ENCODE measurements at regions not wholly inside any gene's neighbourhood (a gene's known extent, or its start where the extent isn't known, plus 50 kb on each side); places are given as distances from the start of the nearest gene placed in this dataset.

DNA sequence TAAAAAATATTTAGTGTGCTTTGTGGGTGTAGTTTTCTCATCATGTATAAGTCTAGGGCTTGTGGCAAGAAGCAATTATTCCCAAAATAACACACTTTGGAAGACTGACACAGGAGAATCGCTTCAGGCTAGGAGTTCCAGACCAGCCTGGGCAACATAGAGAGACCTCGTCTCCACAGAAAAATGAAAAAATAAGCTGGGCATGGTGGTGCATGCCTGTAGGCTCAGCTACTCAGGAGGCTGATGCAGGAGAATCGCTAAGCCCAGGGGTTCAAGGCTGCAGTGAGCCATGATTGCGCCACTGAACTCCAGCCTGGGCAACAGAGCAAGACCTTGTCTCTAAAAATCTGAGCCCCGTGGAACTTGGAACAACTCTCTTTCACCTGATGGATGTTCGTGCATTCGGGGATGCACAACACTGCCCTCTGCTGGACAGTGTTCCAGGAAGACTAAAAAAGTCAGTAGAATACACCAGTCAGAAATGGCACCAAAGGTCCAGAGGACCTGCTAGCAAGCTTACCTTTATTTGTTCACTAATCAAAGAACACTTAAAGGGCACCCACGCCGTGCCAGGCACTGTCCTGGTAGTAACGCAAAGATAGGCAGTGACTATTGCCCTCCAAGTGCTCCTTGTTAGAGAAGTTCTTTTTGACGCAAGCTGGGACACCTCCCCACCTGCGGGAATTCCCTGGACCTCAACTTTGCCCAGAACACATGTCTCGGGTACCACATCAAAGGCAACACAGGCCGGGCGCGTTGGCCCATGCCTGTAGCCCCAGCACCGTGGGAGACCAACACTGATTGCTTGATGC, 81.9 kb upstream of the CALN1 start:
- Histone ChIP-seq H3K9ac (ENCODE audit: low read length in 3 of 3) (no peak overlapping the region), H3K4me1 (ENCODE audit: control insufficient read depth in 2 of 3, insufficient read depth in 2 of 3, low read depth in 1 of 3, low read length in 3 of 3) (no peaks in the 10 kb centered on the region), H3K4me3 (ENCODE audit: low read length in 3 of 3) (no peak overlapping the region), H3K9me3 (ENCODE audit: control insufficient read depth in 2 of 3, insufficient read depth in 1 of 3, low read length in 3 of 3) (peaks cover 0 to 5% (median 2%) of the 10 kb centered on the region in 3 donors), H3K36me3 (ENCODE audit: control insufficient read depth in 2 of 3, insufficient read depth in 3 of 3, low read length in 3 of 3) (no peaks in the 10 kb centered on the region), H3K27ac (ENCODE audit: low read depth in 2 of 2, low read length in 2 of 2) (no peak overlapping the region), H3K27me3 (ENCODE audit: control insufficient read depth, insufficient read depth, low read length) (no peaks in the 10 kb centered on the region)
- peak in 4 of 5 donors; percentile 71 to 85 (median 77) for DNase-seq
- TF ChIP-seq, protein P1, sequence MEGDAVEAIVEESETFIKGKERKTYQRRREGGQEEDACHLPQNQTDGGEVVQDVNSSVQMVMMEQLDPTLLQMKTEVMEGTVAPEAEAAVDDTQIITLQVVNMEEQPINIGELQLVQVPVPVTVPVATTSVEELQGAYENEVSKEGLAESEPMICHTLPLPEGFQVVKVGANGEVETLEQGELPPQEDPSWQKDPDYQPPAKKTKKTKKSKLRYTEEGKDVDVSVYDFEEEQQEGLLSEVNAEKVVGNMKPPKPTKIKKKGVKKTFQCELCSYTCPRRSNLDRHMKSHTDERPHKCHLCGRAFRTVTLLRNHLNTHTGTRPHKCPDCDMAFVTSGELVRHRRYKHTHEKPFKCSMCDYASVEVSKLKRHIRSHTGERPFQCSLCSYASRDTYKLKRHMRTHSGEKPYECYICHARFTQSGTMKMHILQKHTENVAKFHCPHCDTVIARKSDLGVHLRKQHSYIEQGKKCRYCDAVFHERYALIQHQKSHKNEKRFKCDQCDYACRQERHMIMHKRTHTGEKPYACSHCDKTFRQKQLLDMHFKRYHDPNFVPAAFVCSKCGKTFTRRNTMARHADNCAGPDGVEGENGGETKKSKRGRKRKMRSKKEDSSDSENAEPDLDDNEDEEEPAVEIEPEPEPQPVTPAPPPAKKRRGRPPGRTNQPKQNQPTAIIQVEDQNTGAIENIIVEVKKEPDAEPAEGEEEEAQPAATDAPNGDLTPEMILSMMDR (IDR thresholded peaks at IDR 0.05; ENCODE audit: borderline replicate concordance, extremely low read depth, insufficient read depth), result peak; percentile 48
- FAIRE-seq, result no peak
- intact Hi-C loops (cut with DNase I), result no loop called here

DNA sequence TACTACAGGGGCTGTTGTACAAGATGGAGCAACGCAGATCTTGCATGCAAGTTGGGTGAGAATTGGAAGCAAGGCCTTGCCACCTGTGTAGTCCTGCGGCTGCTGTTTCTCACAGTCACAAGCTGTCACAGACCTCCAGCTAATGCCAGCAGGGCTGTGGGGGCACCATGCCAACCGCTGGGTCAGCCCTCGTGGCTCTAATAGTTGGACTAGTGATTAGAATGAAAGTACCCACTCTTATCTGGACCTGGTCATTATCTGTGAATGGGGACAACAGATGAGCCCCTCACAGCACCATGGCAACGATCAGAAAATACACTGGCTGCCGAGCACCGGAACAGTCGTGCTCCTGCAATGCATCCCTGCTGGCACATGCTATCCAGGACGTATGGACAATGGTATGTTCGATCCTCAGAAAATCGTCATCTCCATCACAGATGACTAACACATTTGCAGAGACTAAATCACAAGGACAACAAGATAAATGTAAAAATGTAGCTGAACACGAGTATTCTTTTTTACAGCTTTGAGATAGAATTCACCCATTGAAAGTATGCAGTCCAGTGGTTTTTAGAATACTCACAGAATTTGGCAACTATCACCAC, 80.4 kb upstream of the CALN1 start:
- no peak for FAIRE-seq
- H3K27me3 ChIP-seq (ENCODE audit: control insufficient read depth, insufficient read depth, low read length), result no peaks in the 10 kb centered on the region
- peaks cover 0 to 4% (median 2%) of the 10 kb centered on the region in 3 donors for H3K9me3 ChIP-seq (ENCODE audit: control insufficient read depth in 2 of 3, insufficient read depth in 1 of 3, low read length in 3 of 3)
- intact Hi-C loops (cut with DNase I), result no loop called here
- H3K27ac ChIP-seq (ENCODE audit: low read depth in 2 of 2, low read length in 2 of 2), result no peak overlapping the region
- no peaks in the 10 kb centered on the region for H3K36me3 ChIP-seq (ENCODE audit: control insufficient read depth in 2 of 3, insufficient read depth in 3 of 3, low read length in 3 of 3)
- TF ChIP-seq, protein P1 (IDR thresholded peaks at IDR 0.05; ENCODE audit: borderline replicate concordance, extremely low read depth, insufficient read depth), result no peak
- H3K4me3 ChIP-seq (ENCODE audit: low read length in 3 of 3), result no peak overlapping the region
- H3K9ac ChIP-seq (ENCODE audit: low read length in 3 of 3), result no peak overlapping the region
- no peaks in the 10 kb centered on the region for H3K4me1 ChIP-seq (ENCODE audit: control insufficient read depth in 2 of 3, insufficient read depth in 2 of 3, low read depth in 1 of 3, low read length in 3 of 3)
- no peak for DNase-seq

DNA sequence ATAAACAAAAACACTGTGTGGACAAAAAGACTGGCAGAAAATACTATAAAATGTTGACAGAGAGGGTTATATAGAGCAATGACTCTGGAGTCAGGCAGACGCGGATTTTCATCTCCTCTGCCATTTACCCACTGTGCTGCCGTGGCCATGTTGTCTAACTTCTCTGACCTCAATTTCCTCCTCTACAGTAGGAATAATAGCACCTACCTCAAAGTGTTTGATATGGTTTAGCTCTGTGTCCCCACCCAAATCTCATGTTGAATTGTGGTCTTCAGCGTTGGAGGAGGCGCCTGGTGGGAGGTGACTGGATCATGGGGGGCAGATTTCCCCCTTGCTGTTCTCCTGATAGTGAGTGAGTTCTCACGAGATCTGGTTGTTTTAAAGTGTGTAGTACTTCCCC, 78.2 kb upstream of the CALN1 start:
- DNase-seq (no peak), FAIRE-seq (no peak)
- H3K27me3 ChIP-seq (ENCODE audit: control insufficient read depth, insufficient read depth, low read length), result no peaks in the 10 kb centered on the region
- no peaks in the 10 kb centered on the region for H3K4me1 ChIP-seq (ENCODE audit: control insufficient read depth in 2 of 3, insufficient read depth in 2 of 3, low read depth in 1 of 3, low read length in 3 of 3)
- no peak overlapping the region for H3K9ac ChIP-seq (ENCODE audit: low read length in 3 of 3)
- TF ChIP-seq, protein P1 (IDR thresholded peaks at IDR 0.05; ENCODE audit: borderline replicate concordance, extremely low read depth, insufficient read depth), result no peak
- H3K36me3 ChIP-seq (ENCODE audit: control insufficient read depth in 2 of 3, insufficient read depth in 3 of 3, low read length in 3 of 3), result no peaks in the 10 kb centered on the region
- no peaks in the 10 kb centered on the region for H3K9me3 ChIP-seq (ENCODE audit: control insufficient read depth in 2 of 3, insufficient read depth in 1 of 3, low read length in 3 of 3)
- no peak overlapping the region for H3K27ac ChIP-seq (ENCODE audit: low read depth in 2 of 2, low read length in 2 of 2)
- intact Hi-C loops (cut with DNase I), result no loop called here
- H3K4me3 ChIP-seq (ENCODE audit: low read length in 3 of 3), result no peak overlapping the region

Measured in kidney (tissue), 13 donors.